ENCODE measurements at regions not wholly inside any gene's neighbourhood (a gene's known extent, or its start where the extent isn't known, plus 50 kb on each side); places are given as distances from the start of the nearest gene placed in this dataset.

- DNase-seq = no peak
- ATAC-seq = no peak
- intact Hi-C loops (cut with micrococcal nuclease) = no loop called here
Observed at GRCh38 chr2:145503511-145503910, 983.6 kb upstream of the ZEB2 start.

- ATAC-seq (no peak), DNase-seq (no peak)
- intact Hi-C loops (cut with micrococcal nuclease) = no loop called here
Observed at GRCh38 chr2:145501920-145502319, 982.0 kb upstream of the ZEB2 start.

- DNase-seq = no peak
- ATAC-seq = no peak
- intact Hi-C loops (cut with micrococcal nuclease) = no loop called here
Observed at GRCh38 chr2:145495590-145495989, 975.7 kb upstream of the ZEB2 start.

- ATAC-seq (no peak), DNase-seq (no peak)
- intact Hi-C loops (cut with micrococcal nuclease) = no loop called here
Observed at GRCh38 chr2:145494441-145494840, 974.5 kb upstream of the ZEB2 start.

GRCh38 chr2:145488571-145488970, 968.7 kb upstream of the ZEB2 start:
- intact Hi-C loops (cut with micrococcal nuclease) = no loop called here
- DNase-seq = no peak
- no peak for ATAC-seq

GRCh38 chr2:145484448-145485097, 964.7 kb upstream of the ZEB2 start:
- DNase-seq = no peak
- no peak for ATAC-seq
- intact Hi-C loops (cut with micrococcal nuclease) = no loop called here

GRCh38 chr2:145483854-145484253, 963.9 kb upstream of the ZEB2 start:
- DNase-seq = no peak
- intact Hi-C loops (cut with micrococcal nuclease) = no loop called here
- ATAC-seq = no peak

- no peak for ATAC-seq
- no peak for DNase-seq
- intact Hi-C loops (cut with micrococcal nuclease) = no loop called here
Observed at GRCh38 chr2:145481334-145481922, 961.5 kb upstream of the ZEB2 start.

GRCh38 chr2:145464866-145465265, 944.9 kb upstream of the ZEB2 start:
- no peak for ATAC-seq
- intact Hi-C loops (cut with micrococcal nuclease) = no loop called here
- no peak for DNase-seq

GRCh38 chr2:145460112-145460511, 940.2 kb upstream of the ZEB2 start:
- no peak for DNase-seq
- ATAC-seq = no peak
- intact Hi-C loops (cut with micrococcal nuclease) = no loop called here

- intact Hi-C loops (cut with micrococcal nuclease) = no loop called here
- no peak for ATAC-seq
Observed at GRCh38 chr2:145431181-145431951, 911.4 kb upstream of the ZEB2 start.

GRCh38 chr2:145423809-145424208, 903.9 kb upstream of the ZEB2 start:
- ATAC-seq (no peak), DNase-seq (no peak)
- intact Hi-C loops (cut with micrococcal nuclease) = no loop called here

More at GRCh38 chr2:145431181-145431951, 911.4 kb upstream of the ZEB2 start:
- no peak for DNase-seq

GRCh38 chr2:145422576-145422975, 902.7 kb upstream of the ZEB2 start:
- DNase-seq (no peak), ATAC-seq (no peak)
- intact Hi-C loops (cut with micrococcal nuclease) = no loop called here

- intact Hi-C loops (cut with micrococcal nuclease) = no loop called here
- DNase-seq = no peak
- no peak for ATAC-seq
Observed at GRCh38 chr2:145421841-145422240, 901.9 kb upstream of the ZEB2 start.

GRCh38 chr2:145416640-145417039, 896.7 kb upstream of the ZEB2 start:
- no peak for ATAC-seq
- intact Hi-C loops (cut with micrococcal nuclease) = no loop called here
- no peak for DNase-seq

GRCh38 chr2:145415151-145415550, 895.2 kb upstream of the ZEB2 start:
- DNase-seq (no peak), ATAC-seq (no peak)
- intact Hi-C loops (cut with micrococcal nuclease) = no loop called here

- ATAC-seq = no peak
- DNase-seq = no peak
- intact Hi-C loops (cut with micrococcal nuclease) = no loop called here
Observed at GRCh38 chr2:145413261-145414030, 893.5 kb upstream of the ZEB2 start.

GRCh38 chr2:145412155-145412554, 892.2 kb upstream of the ZEB2 start:
- intact Hi-C loops (cut with micrococcal nuclease) = no loop called here
- no peak for ATAC-seq
- DNase-seq = no peak

GRCh38 chr2:145411493-145411892, 891.6 kb upstream of the ZEB2 start:
- DNase-seq (no peak), ATAC-seq (no peak)
- intact Hi-C loops (cut with micrococcal nuclease) = no loop called here

- intact Hi-C loops (cut with micrococcal nuclease) = no loop called here
Observed at GRCh38 chr2:145410086-145410485, 890.2 kb upstream of the ZEB2 start.

More at GRCh38 chr2:145410086-145410485, 890.2 kb upstream of the ZEB2 start:
- ATAC-seq (no peak), DNase-seq (no peak)

Measured in left ventricle myocardium superior (tissue), 1 donor.